ENCODE measurements at regions not wholly inside any gene's neighbourhood (a gene's known extent, or its start where the extent isn't known, plus 50 kb on each side); places are given as distances from the start of the nearest gene placed in this dataset.

DNA sequence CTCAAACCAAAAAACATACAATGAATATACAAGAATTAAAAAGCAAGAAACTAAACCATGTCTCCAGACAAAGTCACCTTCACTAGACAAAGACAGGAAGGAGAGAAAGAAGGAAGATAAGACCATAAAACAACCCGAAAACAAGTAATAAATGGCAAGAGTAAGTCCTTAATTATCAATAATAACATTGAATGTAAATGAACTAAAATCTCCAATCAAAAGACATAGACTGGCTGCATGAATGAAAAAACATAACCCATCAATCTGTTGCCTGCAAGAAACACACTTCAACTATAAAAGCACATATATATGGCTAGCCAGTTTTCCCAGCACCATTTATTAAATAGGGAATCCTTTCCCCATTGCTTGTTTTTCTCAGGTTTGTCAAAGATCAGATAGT, 100.8 kb upstream of the SAMSN1 start:
- Histone ChIP-seq H3K9me2 (replicated peaks; ENCODE audit: control insufficient read depth, low read length) (no peaks in the 10 kb centered on the region), H3K4me3 (ENCODE audit: low read length) (no peak overlapping the region), H4K20me1 (ENCODE audit: control insufficient read depth, insufficient read depth, low read depth, low read length) (no peaks in the 10 kb centered on the region), H3K4me1 (ENCODE audit: control insufficient read depth, low read length) (no peaks in the 10 kb centered on the region), H3K4me2 (ENCODE audit: low read length) (no peak overlapping the region), H3K27ac (ENCODE audit: low read depth, low read length) (no peak overlapping the region), H3K27me3 (ENCODE audit: control insufficient read depth, low read length) (no peaks in the 10 kb centered on the region), H3K36me3 (ENCODE audit: control insufficient read depth, low read length) (no peaks in the 10 kb centered on the region), H3K9me3 (ENCODE audit: control insufficient read depth, insufficient read depth, low read length) (peaks cover 5% of the 10 kb centered on the region; the same call in 1 of the 2 replicates), H3K79me2 (ENCODE audit: control insufficient read depth, low read length) (no peaks in the 10 kb centered on the region), H3F3A (ENCODE audit: control insufficient read depth, insufficient read depth) (no peaks in the 10 kb centered on the region)
- TF ChIP-seq, protein P1, sequence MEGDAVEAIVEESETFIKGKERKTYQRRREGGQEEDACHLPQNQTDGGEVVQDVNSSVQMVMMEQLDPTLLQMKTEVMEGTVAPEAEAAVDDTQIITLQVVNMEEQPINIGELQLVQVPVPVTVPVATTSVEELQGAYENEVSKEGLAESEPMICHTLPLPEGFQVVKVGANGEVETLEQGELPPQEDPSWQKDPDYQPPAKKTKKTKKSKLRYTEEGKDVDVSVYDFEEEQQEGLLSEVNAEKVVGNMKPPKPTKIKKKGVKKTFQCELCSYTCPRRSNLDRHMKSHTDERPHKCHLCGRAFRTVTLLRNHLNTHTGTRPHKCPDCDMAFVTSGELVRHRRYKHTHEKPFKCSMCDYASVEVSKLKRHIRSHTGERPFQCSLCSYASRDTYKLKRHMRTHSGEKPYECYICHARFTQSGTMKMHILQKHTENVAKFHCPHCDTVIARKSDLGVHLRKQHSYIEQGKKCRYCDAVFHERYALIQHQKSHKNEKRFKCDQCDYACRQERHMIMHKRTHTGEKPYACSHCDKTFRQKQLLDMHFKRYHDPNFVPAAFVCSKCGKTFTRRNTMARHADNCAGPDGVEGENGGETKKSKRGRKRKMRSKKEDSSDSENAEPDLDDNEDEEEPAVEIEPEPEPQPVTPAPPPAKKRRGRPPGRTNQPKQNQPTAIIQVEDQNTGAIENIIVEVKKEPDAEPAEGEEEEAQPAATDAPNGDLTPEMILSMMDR (IDR thresholded peaks at IDR 0.05; ENCODE audit: low read depth, low read length, poor library complexity, severe bottlenecking), result no peak
- TF ChIP-seq EZH2phosphoT487 (IDR thresholded peaks at IDR 0.05; ENCODE audit: borderline replicate concordance, low read length), result no peak

DNA sequence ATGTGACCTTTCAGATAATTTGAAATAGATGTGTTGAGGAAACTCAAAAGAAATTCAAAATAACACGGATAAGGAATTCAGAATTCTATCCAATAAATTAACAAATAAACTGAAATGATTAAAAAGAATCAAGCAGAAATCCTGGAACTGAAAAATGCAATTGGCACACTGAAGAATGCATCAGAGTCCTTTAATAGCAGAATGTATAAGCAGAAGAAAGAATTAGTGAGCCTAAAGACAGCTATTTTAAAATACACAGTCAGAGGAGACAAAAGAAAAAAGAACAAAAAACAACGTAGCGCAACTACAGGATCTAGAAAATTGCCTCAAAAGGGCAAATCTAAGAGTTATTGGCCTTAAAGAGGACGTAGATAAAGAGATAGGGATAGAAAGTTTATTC, 99.6 kb upstream of the SAMSN1 start:
- H3K4me2 ChIP-seq (ENCODE audit: low read length), result no peak overlapping the region
- TF ChIP-seq, protein P1 (IDR thresholded peaks at IDR 0.05; ENCODE audit: low read depth, low read length, poor library complexity, severe bottlenecking), result no peak
- no peaks in the 10 kb centered on the region for H4K20me1 ChIP-seq (ENCODE audit: control insufficient read depth, insufficient read depth, low read depth, low read length)
- H3K27me3 ChIP-seq (ENCODE audit: control insufficient read depth, low read length), result no peaks in the 10 kb centered on the region
- peaks cover 5% of the 10 kb centered on the region; the same call in 1 of the 2 replicates for H3K9me3 ChIP-seq (ENCODE audit: control insufficient read depth, insufficient read depth, low read length)
- H3K9me2 ChIP-seq (replicated peaks; ENCODE audit: control insufficient read depth, low read length), result no peaks in the 10 kb centered on the region
- no peak overlapping the region for H3K27ac ChIP-seq (ENCODE audit: low read depth, low read length)
- H3K4me1 ChIP-seq (ENCODE audit: control insufficient read depth, low read length), result no peaks in the 10 kb centered on the region
- no peak overlapping the region for H3K4me3 ChIP-seq (ENCODE audit: low read length)
- no peaks in the 10 kb centered on the region for H3K36me3 ChIP-seq (ENCODE audit: control insufficient read depth, low read length)
- no peaks in the 10 kb centered on the region for H3F3A ChIP-seq (ENCODE audit: control insufficient read depth, insufficient read depth)
- no peaks in the 10 kb centered on the region for H3K79me2 ChIP-seq (ENCODE audit: control insufficient read depth, low read length)

DNA sequence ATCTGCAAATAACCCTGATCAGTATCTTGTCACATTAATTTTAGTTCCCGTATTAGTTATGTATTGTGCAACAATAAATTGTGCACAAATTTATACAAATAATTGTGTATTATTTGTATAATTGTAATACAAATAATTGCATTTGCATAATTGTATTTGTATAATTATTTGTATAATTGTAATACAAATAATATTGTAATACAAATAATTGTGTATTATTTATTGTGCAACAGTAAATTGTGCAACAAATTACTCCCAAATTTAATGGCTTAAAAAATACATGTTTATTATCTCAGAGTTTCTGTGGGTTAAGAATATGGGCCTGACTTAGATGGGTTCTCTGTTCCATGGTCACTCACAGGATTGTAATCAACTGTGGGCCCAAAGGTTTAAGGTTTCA, 86.2 kb upstream of the SAMSN1 start:
- no peak for TF ChIP-seq EZH2phosphoT487 (IDR thresholded peaks at IDR 0.05; ENCODE audit: borderline replicate concordance, low read length)
- TF ChIP-seq, protein P1 (IDR thresholded peaks at IDR 0.05; ENCODE audit: low read depth, low read length, poor library complexity, severe bottlenecking), result no peak
- Histone ChIP-seq H4K20me1 (ENCODE audit: control insufficient read depth, insufficient read depth, low read depth, low read length) (no peaks in the 10 kb centered on the region), H3K27me3 (ENCODE audit: control insufficient read depth, low read length) (no peaks in the 10 kb centered on the region), H3K36me3 (ENCODE audit: control insufficient read depth, low read length) (no peaks in the 10 kb centered on the region), H3K79me2 (ENCODE audit: control insufficient read depth, low read length) (no peaks in the 10 kb centered on the region), H3K27ac (ENCODE audit: low read depth, low read length) (no peak overlapping the region), H3K9me2 (replicated peaks; ENCODE audit: control insufficient read depth, low read length) (no peaks in the 10 kb centered on the region), H3F3A (ENCODE audit: control insufficient read depth, insufficient read depth) (no peaks in the 10 kb centered on the region), H3K4me1 (ENCODE audit: control insufficient read depth, low read length) (no peaks in the 10 kb centered on the region), H3K9me3 (ENCODE audit: control insufficient read depth, insufficient read depth, low read length) (no peaks in the 10 kb centered on the region), H3K4me2 (ENCODE audit: low read length) (no peak overlapping the region), H3K4me3 (ENCODE audit: low read length) (no peak overlapping the region)
